SK-N-SH (cell line): ENCODE measurements at regions not wholly inside any gene's neighbourhood (a gene's known extent, or its start where the extent isn't known, plus 50 kb on each side); places are given as distances from the start of the nearest gene placed in this dataset.

Source experiments
- CTCF ChIA-PET: fragments of 300-600, 350-600 bp; formaldehyde crosslinking; extraction: SDS; loops from one replicate; lab custom pipeline; 2021; lab: Yijun Ruan, JAX
- POLR2A ChIA-PET: fragments of 350-600 bp; sonication (Branson Sonifier 250); formaldehyde crosslinking; extraction: SDS; loops from one replicate; lab custom pipeline; 2020; ENCODE audit warnings: antibody characterized with exemption, inconsistent platforms; lab: Yijun Ruan, JAX
- DNase-seq: peaks from one replicate; pipeline ENCODE4 v3.0.0; 2012
- H2AFZ ChIP-seq: fragments of 200-600 bp; sonication (generic); 2 replicates; pipeline ENCODE4 v1.8.1; 2016; ENCODE audit warnings: antibody characterized with exemption, mild to moderate bottlenecking, low read depth
- H3F3A ChIP-seq: fragments of 200-600 bp; sonication (generic); replicated peaks from 2 replicates; pipeline ENCODE3; 2016; ENCODE audit warnings: antibody characterized with exemption, mild to moderate bottlenecking; ENCODE audit not compliant: insufficient read depth
- H3K27ac ChIP-seq, 2 experiments: fragments of 200-500 bp in 1 of 2; fragments of 200-600 bp in 1 of 2; sonication (Bioruptor generic) in 1 of 2; sonication (generic), shearing (Covaris generic) in 1 of 2; 2 replicates each; pipeline versions ENCODE4 v1.5.1 to v1.6.1; 2014 to 2016; ENCODE audit warnings: low read depth in 2 of 2, inconsistent platforms in 1 of 2, low read length in 1 of 2, mild to moderate bottlenecking in 1 of 2, mixed read lengths in 1 of 2
- H3K27me3 ChIP-seq: fragments of 200-600 bp; sonication (generic), shearing (Covaris generic); 2 replicates; pipeline ENCODE4 v1.6.1; 2016; ENCODE audit warnings: mixed run types; ENCODE audit not compliant: insufficient read depth
- H3K36me3 ChIP-seq, 2 experiments: fragments of 200-500 bp in 1 of 2; fragments of 200-600 bp in 1 of 2; sonication (Bioruptor generic) in 1 of 2; sonication (generic) in 1 of 2; replicated peaks in 1 of 2; 2 replicates each; pipeline versions ENCODE3 to v1.5.1; 2014 to 2016; ENCODE audit warnings: low read length in 1 of 2, mild to moderate bottlenecking in 1 of 2; ENCODE audit not compliant: insufficient read depth in 2 of 2, control insufficient read depth in 1 of 2
- H3K4me1 ChIP-seq, 2 experiments: fragments of 200-500 bp in 1 of 2; fragments of 200-600 bp in 1 of 2; sonication (Bioruptor generic) in 1 of 2; sonication (generic), shearing (Covaris generic) in 1 of 2; 2 replicates each; pipeline versions ENCODE4 v1.5.1 to v1.6.1; 2014 to 2016; ENCODE audit warnings: low read depth in 1 of 2, low read length in 1 of 2, mixed run types in 1 of 2; ENCODE audit not compliant: insufficient read depth in 2 of 2, control insufficient read depth in 1 of 2
- H3K4me2 ChIP-seq: fragments of 200-600 bp; sonication (generic), shearing (Covaris generic); 2 replicates; pipeline ENCODE4 v1.6.1; 2017; ENCODE audit warnings: mixed run types
- H3K4me3 ChIP-seq, 2 experiments: fragments of 200-500 bp in 1 of 2; fragments of 200-600 bp in 1 of 2; sonication (Bioruptor generic) in 1 of 2; sonication (generic), shearing (Covaris generic) in 1 of 2; 2 replicates each; pipeline versions ENCODE4 v1.5.1 to v1.8.1; 2014 to 2016; ENCODE audit warnings: low read depth in 2 of 2, inconsistent platforms in 1 of 2, low read length in 1 of 2, mild to moderate bottlenecking in 1 of 2, mixed read lengths in 1 of 2, moderate library complexity in 1 of 2
- H3K79me2 ChIP-seq: fragments of 200-600 bp; sonication (generic); 2 replicates; pipeline ENCODE4 v1.8.1; 2017; ENCODE audit warnings: mild to moderate bottlenecking; ENCODE audit not compliant: insufficient read depth
- H3K9ac ChIP-seq: fragments of 200-600 bp; sonication (generic); 2 replicates; pipeline ENCODE4 v1.6.1; 2017; ENCODE audit warnings: mixed run types
- H3K9me2 ChIP-seq: fragments of 200-600 bp; sonication (generic); 2 replicates; pipeline ENCODE4 v1.6.1; 2017; ENCODE audit warnings: mixed run types
- H3K9me3 ChIP-seq: fragments of 200-600 bp; sonication (generic); 2 replicates; pipeline ENCODE4 v1.6.1; 2017; ENCODE audit warnings: mixed run types, mild to moderate bottlenecking, moderate library complexity
- H4K20me1 ChIP-seq: fragments of 200-600 bp; sonication (generic); 2 replicates; pipeline ENCODE4 v1.6.1; 2017; ENCODE audit warnings: mild to moderate bottlenecking, mixed run types; ENCODE audit not compliant: insufficient read depth
- CHD2 ChIP-seq: fragments of 150-350 bp; IDR thresholded peaks from 2 replicates; pipeline ENCODE4 v1.6.1; 2018; ENCODE audit warnings: low read length; ENCODE audit not compliant: partially characterized antibody
- CTCF ChIP-seq: fragments of 200-600 bp; sonication (generic); IDR thresholded peaks from 2 replicates; pipeline ENCODE4 v1.6.1; 2017; ENCODE audit warnings: antibody characterized with exemption, mild to moderate bottlenecking, moderate library complexity
- FOSL2 ChIP-seq: IDR thresholded peaks from 2 replicates; pipeline ENCODE4 v1.4.0; 2012; ENCODE audit warnings: low read depth, mild to moderate bottlenecking, moderate library complexity, borderline replicate concordance
- FOXJ3 ChIP-seq: sonication (generic); formaldehyde crosslinking; IDR thresholded peaks from 2 replicates; pipeline ENCODE4 v1.5.1; 2020; ENCODE audit warnings: mild to moderate bottlenecking, missing genetic modification reagents
- GATA2 ChIP-seq: sonication (generic); formaldehyde crosslinking; IDR thresholded peaks from 2 replicates; pipeline ENCODE4 v1.5.0; 2020; ENCODE audit warnings: mild to moderate bottlenecking, missing genetic modification reagents
- IRF3 ChIP-seq: fragments of 150-350 bp; IDR thresholded peaks from 2 replicates; pipeline ENCODE4 v1.6.1; 2016; ENCODE audit warnings: mild to moderate bottlenecking, low read depth, low read length
- JUND ChIP-seq: IDR thresholded peaks from 2 replicates; pipeline ENCODE4 v1.4.0; 2012
- PBX3 ChIP-seq: IDR thresholded peaks from 2 replicates; pipeline ENCODE4; 2012
- RAD21 ChIP-seq: IDR thresholded peaks from 2 replicates; pipeline ENCODE4 v1.6.1; 2012; ENCODE audit warnings: mild to moderate bottlenecking, low read length
- SMC3 ChIP-seq: IDR thresholded peaks from 2 replicates; pipeline ENCODE4 v1.6.1; 2012; ENCODE audit warnings: low read depth, low read length, improper control_type of control experiment
- USF1 ChIP-seq: IDR thresholded peaks from 2 replicates; pipeline ENCODE4 v1.4.0; 2012; ENCODE audit warnings: low read depth, borderline replicate concordance
- YY1 ChIP-seq: IDR thresholded peaks from 2 replicates; pipeline ENCODE4 v1.4.0; 2012; ENCODE audit warnings: low read depth, mild to moderate bottlenecking
- WGBS: methylation state at CpG from one replicate; pipeline ENCODE4 v1.1.6; 2017; ENCODE audit warnings: low lambda C conversion rate; 5-methylcytosine and 5-hydroxymethylcytosine counted together

- TF ChIP-seq CTCF (no peak), FOSL2 (no peak), RAD21 (no peak)
These were observed 101.0 kb upstream of the SP4 start (continued) for GRCh38 chr7:21326921-21327320.

- DNase-seq: no peak
- Histone ChIP-seq H3K4me1 (no peaks in the 10 kb centered on the region), H3K4me3 (no peak overlapping the region; a peak in 1 of 4 replicates)
- TF ChIP-seq YY1 (no peak), GATA2 (CRISPR knock-in tag) (no peak), IRF3 (no peak), USF1 (no peak), SMC3 (no peak), PBX3 (no peak), JUND (no peak), FOSL2 (no peak), RAD21 (no peak), CHD2 (no peak), FOXJ3 (CRISPR knock-in tag) (no peak)
- TF ChIP-seq, all 33 proteins: peak for 0
- H3K9me3 ChIP-seq: no peaks in the 10 kb centered on the region
- no peak overlapping the region; the same call in 1 of the 2 replicates for H2AFZ ChIP-seq
- H3K27me3 ChIP-seq: no peaks in the 10 kb centered on the region
- no peak overlapping the region for H3K9ac ChIP-seq
- 28% methylated on average over 4 of the region's 4 CpGs for WGBS
- POLR2A ChIA-PET: no interaction called here
- no peaks in the 10 kb centered on the region for H4K20me1 ChIP-seq
- H3K9me2 ChIP-seq: no peaks in the 10 kb centered on the region; the same call in 1 of the 2 replicates
- no peaks in the 10 kb centered on the region for H3K36me3 ChIP-seq
- H3K27ac ChIP-seq: no peak overlapping the region
- no peak overlapping the region for H3K4me2 ChIP-seq
- CTCF ChIA-PET: no interaction called here
- no peaks in the 10 kb centered on the region for H3F3A ChIP-seq
- H3K79me2 ChIP-seq: no peaks in the 10 kb centered on the region
These were observed 100.2 kb upstream of the SP4 start for GRCh38 chr7:21327422-21328409.
